ENCODE measurements at regions not wholly inside any gene's neighbourhood (a gene's known extent, or its start where the extent isn't known, plus 50 kb on each side); places are given as distances from the start of the nearest gene placed in this dataset.

DNA sequence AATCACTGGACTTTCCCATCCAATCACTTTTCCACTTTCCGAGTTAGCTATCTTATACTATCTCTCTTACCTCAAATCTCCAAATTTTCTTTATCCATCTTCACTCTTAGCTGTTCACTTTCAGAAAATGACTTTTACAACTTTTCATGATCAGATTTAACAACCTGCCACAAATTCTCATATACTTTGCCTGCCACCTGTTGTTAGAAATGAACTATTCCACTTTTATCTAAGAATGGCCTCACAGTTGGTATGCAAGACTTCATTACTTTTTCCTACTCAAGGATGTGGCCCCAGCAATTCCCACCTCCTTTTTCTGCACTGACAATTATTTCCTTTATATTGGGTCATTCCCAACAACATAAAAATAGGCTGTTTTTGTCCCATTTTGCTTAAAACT, 93.6 kb upstream of the DEPDC1 start:
- Histone ChIP-seq H3K23ac (ENCODE audit: low read length) (no peak overlapping the region), H2BK12ac (ENCODE audit: low read length) (no peak overlapping the region), H3K36me3 (ENCODE audit: control insufficient read depth in 1 of 2, insufficient read depth in 2 of 2, low read length in 2 of 2) (no peaks in the 10 kb centered on the region), H4K8ac (ENCODE audit: low read depth, low read length) (no peak overlapping the region), H3K9me3 (ENCODE audit: insufficient read depth, low read depth, low read length) (no peaks in the 10 kb centered on the region), H3K79me1 (ENCODE audit: low read length) (no peaks in the 10 kb centered on the region), H3K4me1 (ENCODE audit: control insufficient read depth in 1 of 2, insufficient read depth in 2 of 2, low read length in 2 of 2) (no peaks in the 10 kb centered on the region), H3K27ac (ENCODE audit: low read depth, low read length) (no peak overlapping the region), H2AFZ (ENCODE audit: insufficient read depth, low read length, poor library complexity) (no peak overlapping the region), H3K18ac (ENCODE audit: low read length) (no peak overlapping the region), H3K4ac (ENCODE audit: low read depth, low read length) (no peak overlapping the region), H3K9ac (ENCODE audit: low read length) (no peak overlapping the region), H2AK5ac (ENCODE audit: low read length) (no peak overlapping the region), H3K79me2 (ENCODE audit: control insufficient read depth, insufficient read depth, low read length, poor library complexity) (no peaks in the 10 kb centered on the region), H4K91ac (ENCODE audit: low read depth, low read length) (no peak overlapping the region), H3K27me3 (ENCODE audit: insufficient read depth, low read length) (no peaks in the 10 kb centered on the region), H2BK5ac (ENCODE audit: low read depth, low read length, poor library complexity) (no peak overlapping the region), H2BK120ac (ENCODE audit: insufficient read depth, low read length, poor library complexity) (no peak overlapping the region), H3K4me2 (ENCODE audit: low read length) (no peak overlapping the region), H3K4me3 (ENCODE audit: low read depth, low read length) (no peak overlapping the region), H3K14ac (ENCODE audit: low read length) (no peak overlapping the region), H4K12ac (ENCODE audit: low read depth, low read length) (no peak overlapping the region)
- no peak for DNase-seq
- 100% methylated on average over 1 of the region's 1 CpG for WGBS (ENCODE audit: extremely low coverage, insufficient coverage, insufficient read length)

DNA sequence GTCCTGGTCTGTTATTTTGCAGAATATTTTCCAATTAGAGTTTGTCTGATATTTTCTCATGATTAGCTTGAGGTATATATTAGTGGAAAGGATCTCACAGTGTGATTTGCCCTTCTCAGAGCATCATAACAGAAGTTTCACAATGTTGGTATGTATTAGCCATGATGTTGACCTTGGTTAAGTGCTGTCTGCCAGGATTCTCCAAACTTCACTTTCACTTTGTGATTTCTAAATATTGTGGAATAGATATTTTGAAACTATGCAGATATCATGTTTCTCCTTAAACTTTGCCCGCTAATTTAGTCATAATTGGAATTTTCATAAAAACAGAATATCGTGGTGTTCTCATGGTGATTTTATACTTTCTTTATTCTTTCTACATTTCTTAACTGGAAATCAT, 98.0 kb upstream of the DEPDC1 start:
- DNase-seq, result no peak
- no peak overlapping the region for H3K23ac ChIP-seq (ENCODE audit: low read length)
- no peak overlapping the region for H3K18ac ChIP-seq (ENCODE audit: low read length)
- no peak overlapping the region for H2AFZ ChIP-seq (ENCODE audit: insufficient read depth, low read length, poor library complexity)
- H2BK120ac ChIP-seq (ENCODE audit: insufficient read depth, low read length, poor library complexity), result no peak overlapping the region
- no peaks in the 10 kb centered on the region for H3K79me1 ChIP-seq (ENCODE audit: low read length)
- H3K27ac ChIP-seq (ENCODE audit: low read depth, low read length), result no peak overlapping the region
- H3K9ac ChIP-seq (ENCODE audit: low read length), result no peak overlapping the region
- no peak overlapping the region for H2BK12ac ChIP-seq (ENCODE audit: low read length)
- H3K27me3 ChIP-seq (ENCODE audit: insufficient read depth, low read length), result no peaks in the 10 kb centered on the region
- no peak overlapping the region for H4K12ac ChIP-seq (ENCODE audit: low read depth, low read length)
- H3K4me1 ChIP-seq (ENCODE audit: control insufficient read depth in 1 of 2, insufficient read depth in 2 of 2, low read length in 2 of 2), result no peaks in the 10 kb centered on the region
- H3K9me3 ChIP-seq (ENCODE audit: insufficient read depth, low read depth, low read length), result no peaks in the 10 kb centered on the region
- no peak overlapping the region for H4K91ac ChIP-seq (ENCODE audit: low read depth, low read length)
- H2AK5ac ChIP-seq (ENCODE audit: low read length), result no peak overlapping the region
- H3K36me3 ChIP-seq (ENCODE audit: control insufficient read depth in 1 of 2, insufficient read depth in 2 of 2, low read length in 2 of 2), result no peaks in the 10 kb centered on the region
- H3K4me2 ChIP-seq (ENCODE audit: low read length), result no peak overlapping the region
- no peak overlapping the region for H2BK5ac ChIP-seq (ENCODE audit: low read depth, low read length, poor library complexity)
- H3K4ac ChIP-seq (ENCODE audit: low read depth, low read length), result no peak overlapping the region
- H3K4me3 ChIP-seq (ENCODE audit: low read depth, low read length), result no peak overlapping the region
- H3K79me2 ChIP-seq (ENCODE audit: control insufficient read depth, insufficient read depth, low read length, poor library complexity), result no peaks in the 10 kb centered on the region
- no CpG with 5 or more reads among the region's 2 CpGs for WGBS (ENCODE audit: extremely low coverage, insufficient coverage, insufficient read length)
- no peak overlapping the region for H4K8ac ChIP-seq (ENCODE audit: low read depth, low read length)
- H3K14ac ChIP-seq (ENCODE audit: low read length), result no peak overlapping the region

DNA sequence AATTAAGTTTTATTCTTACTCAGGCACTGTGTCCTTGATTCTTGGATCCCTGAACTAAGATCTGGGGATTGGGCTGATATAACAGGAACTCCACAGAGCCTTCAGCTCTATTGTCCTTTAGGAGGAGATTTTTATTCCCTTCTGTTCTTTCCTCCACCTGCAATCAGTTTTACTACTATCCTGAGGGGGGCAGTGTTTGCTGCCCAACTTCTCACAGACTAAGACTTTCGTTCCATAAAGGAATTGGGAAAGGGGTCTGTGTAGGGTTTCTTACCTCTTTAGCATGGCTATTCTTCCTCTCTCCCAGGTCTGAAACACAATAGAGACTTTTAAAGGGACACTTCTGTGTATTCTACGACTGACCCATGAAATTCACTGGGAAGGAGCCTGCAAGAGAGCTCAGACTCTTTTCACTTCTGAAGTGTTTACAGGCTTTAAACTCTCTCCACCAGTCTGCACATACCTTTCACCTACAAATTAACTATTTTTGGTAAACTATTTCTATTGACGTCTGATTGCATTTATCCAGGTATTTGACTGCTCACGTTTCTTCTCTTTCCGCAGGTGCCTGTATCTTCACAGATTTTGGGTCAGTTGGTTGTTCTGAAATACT, 103.3 kb upstream of the DEPDC1 start:
- Histone ChIP-seq H3K4ac (ENCODE audit: low read depth, low read length) (no peak overlapping the region), H3K27ac (ENCODE audit: low read depth, low read length) (no peak overlapping the region), H2BK12ac (ENCODE audit: low read length) (no peak overlapping the region), H3K27me3 (ENCODE audit: insufficient read depth, low read length) (no peaks in the 10 kb centered on the region), H3K9ac (ENCODE audit: low read length) (no peak overlapping the region), H2AK5ac (ENCODE audit: low read length) (no peak overlapping the region), H4K8ac (ENCODE audit: low read depth, low read length) (no peak overlapping the region), H2AFZ (ENCODE audit: insufficient read depth, low read length, poor library complexity) (no peak overlapping the region), H3K36me3 (ENCODE audit: control insufficient read depth in 1 of 2, insufficient read depth in 2 of 2, low read length in 2 of 2) (no peaks in the 10 kb centered on the region), H3K79me1 (ENCODE audit: low read length) (no peaks in the 10 kb centered on the region), H4K12ac (ENCODE audit: low read depth, low read length) (no peak overlapping the region), H3K4me3 (ENCODE audit: low read depth, low read length) (no peak overlapping the region), H3K4me2 (ENCODE audit: low read length) (no peak overlapping the region), H3K4me1 (ENCODE audit: control insufficient read depth in 1 of 2, insufficient read depth in 2 of 2, low read length in 2 of 2) (no peaks in the 10 kb centered on the region), H3K23ac (ENCODE audit: low read length) (no peak overlapping the region), H2BK5ac (ENCODE audit: low read depth, low read length, poor library complexity) (no peak overlapping the region), H3K18ac (ENCODE audit: low read length) (no peak overlapping the region), H3K14ac (ENCODE audit: low read length) (no peak overlapping the region), H3K9me3 (ENCODE audit: insufficient read depth, low read depth, low read length) (no peaks in the 10 kb centered on the region), H3K79me2 (ENCODE audit: control insufficient read depth, insufficient read depth, low read length, poor library complexity) (no peaks in the 10 kb centered on the region), H2BK120ac (ENCODE audit: insufficient read depth, low read length, poor library complexity) (no peak overlapping the region), H4K91ac (ENCODE audit: low read depth, low read length) (no peak overlapping the region)
- WGBS (ENCODE audit: extremely low coverage, insufficient coverage, insufficient read length), result no CpG with 5 or more reads among the region's 5 CpGs
- DNase-seq, result peak in 1 of 2 donors; percentile 52

DNA sequence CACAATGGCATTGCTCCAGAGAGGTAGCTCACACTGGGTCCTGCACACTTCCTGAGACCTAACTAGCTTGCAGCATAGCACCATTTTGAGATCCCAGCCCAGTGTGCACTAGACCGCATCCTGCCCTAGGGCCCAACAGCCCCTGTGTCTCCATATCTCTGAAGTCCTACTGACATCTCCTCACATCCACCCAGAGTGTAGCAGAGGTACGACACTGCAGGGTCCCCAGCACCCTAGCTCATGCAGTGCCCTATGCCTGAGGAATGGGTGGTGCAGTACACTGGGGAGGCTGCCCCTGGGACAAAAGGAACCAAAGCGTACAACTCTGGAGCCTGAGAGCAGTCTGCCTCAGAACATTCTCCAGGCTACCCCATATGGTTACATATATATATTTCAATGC, 111.4 kb upstream of the DEPDC1 start:
- Histone ChIP-seq H2BK5ac (ENCODE audit: low read depth, low read length, poor library complexity) (no peak overlapping the region), H4K8ac (ENCODE audit: low read depth, low read length) (no peak overlapping the region), H3K27ac (ENCODE audit: low read depth, low read length) (no peak overlapping the region)

More for the DNA sequence above, 111.4 kb upstream of the DEPDC1 start:
- no peak overlapping the region for H3K23ac ChIP-seq (ENCODE audit: low read length)
- no peak overlapping the region for H3K4me2 ChIP-seq (ENCODE audit: low read length)
- no peak for DNase-seq
- H2AK5ac ChIP-seq (ENCODE audit: low read length), result no peak overlapping the region
- no peak overlapping the region for H2BK120ac ChIP-seq (ENCODE audit: insufficient read depth, low read length, poor library complexity)
- H3K4me3 ChIP-seq (ENCODE audit: low read depth, low read length), result no peak overlapping the region
- no peak overlapping the region for H2BK12ac ChIP-seq (ENCODE audit: low read length)
- H3K36me3 ChIP-seq (ENCODE audit: control insufficient read depth in 1 of 2, insufficient read depth in 2 of 2, low read length in 2 of 2), result no peaks in the 10 kb centered on the region
- no peaks in the 10 kb centered on the region for H3K79me2 ChIP-seq (ENCODE audit: control insufficient read depth, insufficient read depth, low read length, poor library complexity)
- H4K91ac ChIP-seq (ENCODE audit: low read depth, low read length), result no peak overlapping the region
- no peaks in the 10 kb centered on the region for H3K9me3 ChIP-seq (ENCODE audit: insufficient read depth, low read depth, low read length)
- no peaks in the 10 kb centered on the region for H3K4me1 ChIP-seq (ENCODE audit: control insufficient read depth in 1 of 2, insufficient read depth in 2 of 2, low read length in 2 of 2)
- no peak overlapping the region for H3K4ac ChIP-seq (ENCODE audit: low read depth, low read length)
- H4K12ac ChIP-seq (ENCODE audit: low read depth, low read length), result no peak overlapping the region
- no peaks in the 10 kb centered on the region for H3K79me1 ChIP-seq (ENCODE audit: low read length)
- no peak overlapping the region for H3K18ac ChIP-seq (ENCODE audit: low read length)
- H3K9ac ChIP-seq (ENCODE audit: low read length), result no peak overlapping the region
- no peaks in the 10 kb centered on the region for H3K27me3 ChIP-seq (ENCODE audit: insufficient read depth, low read length)
- no CpG with 5 or more reads among the region's 3 CpGs for WGBS (ENCODE audit: extremely low coverage, insufficient coverage, insufficient read length)
- no peak overlapping the region for H2AFZ ChIP-seq (ENCODE audit: insufficient read depth, low read length, poor library complexity)
- H3K14ac ChIP-seq (ENCODE audit: low read length), result no peak overlapping the region

Measured in trophoblast cell (in vitro differentiated cells and primary cell).